Psoas muscle (tissue), 7 donors: ENCODE measurements at regions not wholly inside any gene's neighbourhood (a gene's known extent, or its start where the extent isn't known, plus 50 kb on each side); places are given as distances from the start of the nearest gene placed in this dataset.

Source experiments
- ATAC-seq, 4 donors: fragments of 200-7000 bp; cut with Tn5 transposase; one replicate each; pipeline ENCODE4 v1.9.1; 2020; ENCODE audit warnings: moderate library complexity in 3 of 4, mild to moderate bottlenecking in 2 of 4
- DNase-seq, 2 donors: peaks; one replicate each; pipeline ENCODE4 v3.0.0-alpha.2; 2020
- H3K27ac ChIP-seq: fragments of 200-600 bp; one replicate; pipeline ENCODE4 v1.8.0; 2022
- H3K27me3 ChIP-seq, 3 donors: fragments of 200-600 bp in 1 of 3; one replicate each; pipeline versions ENCODE4 v1.6.1 to v1.8.0; 2013 to 2022; ENCODE audit warnings: low read length in 2 of 3, mild to moderate bottlenecking in 2 of 3, moderate library complexity in 1 of 3; ENCODE audit not compliant: insufficient read depth in 3 of 3
- H3K36me3 ChIP-seq, 2 donors: fragments of 200-600 bp in 1 of 2; one replicate each; pipeline versions ENCODE4 v1.6.1 to v1.8.0; 2013 to 2022; ENCODE audit warnings: low read depth in 1 of 2, mild to moderate bottlenecking in 1 of 2, moderate library complexity in 1 of 2; ENCODE audit not compliant: insufficient read depth in 1 of 2
- H3K4me1 ChIP-seq: fragments of 200-600 bp; one replicate; pipeline ENCODE4 v1.8.0; 2022
- H3K4me3 ChIP-seq: fragments of 200-600 bp; one replicate; pipeline ENCODE4 v1.8.0; 2022; ENCODE audit warnings: mild to moderate bottlenecking
- H3K9me3 ChIP-seq: fragments of 200-600 bp; one replicate; pipeline ENCODE4 v1.8.0; 2022
- WGBS, 3 donors: extraction: QIAGEN DNeasy Blood & Tissue Kit; methylation state at CpG; one replicate each; pipeline versions ENCODE4 v1.1.6 to v1.1.7; 2013; 5-methylcytosine and 5-hydroxymethylcytosine counted together
- intact Hi-C, 2 donors: fragments of 100-400 bp; cut with DNase I; formaldehyde crosslinking; loops; one replicate each; pipeline versions ENCODE4 v1.11.0 to v1.14.2; 2022
- TF ChIP-seq, protein P1 (sequence below): fragments of 200-600 bp; IDR thresholded peaks from one replicate; pipeline ENCODE4 v1.8.0; 2022; ENCODE audit warnings: antibody characterized with exemption
- donor health status: healthy with polysubstance abuse.
- donor health status: DM: no; HTN: no; CAD: no; lungs with moderate emphysema.
- donor health status: Bipolar disorder and iron deficiency.
- donor health status: healthy.
- donor health status: DM: yes; HTN: yes; CAD: no.
- donor health status: DM: no; HTN: no; CAD: no.
- donor health status: DM: yes; HTN: yes; CAD: no.

DNA sequence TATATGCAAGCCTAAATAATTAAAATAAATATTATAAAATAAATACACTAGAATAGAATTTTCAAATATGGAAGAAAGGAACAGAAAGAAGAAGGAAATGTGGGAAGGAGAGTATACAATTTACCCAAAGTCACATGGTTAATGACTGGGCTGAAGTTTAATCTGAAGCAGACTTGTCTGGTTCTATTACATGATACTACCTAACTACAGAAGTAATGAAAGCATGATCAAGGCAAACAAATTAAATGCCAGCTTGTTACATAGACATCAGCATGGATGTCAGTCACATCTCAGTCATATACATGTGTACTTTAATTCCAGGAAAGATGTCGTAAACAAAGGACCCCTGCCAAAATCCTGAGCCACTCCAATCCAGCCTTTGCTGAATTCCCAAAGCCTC is 1060.8 kb downstream of the CNTNAP5 start:
- Histone ChIP-seq H3K27me3 (no peaks in the 10 kb centered on the region), H3K4me3 (no peak overlapping the region), H3K36me3 (no peaks in the 10 kb centered on the region), H3K4me1 (no peaks in the 10 kb centered on the region), H3K27ac (no peak overlapping the region), H3K9me3 (no peaks in the 10 kb centered on the region)
- TF ChIP-seq, protein P1, sequence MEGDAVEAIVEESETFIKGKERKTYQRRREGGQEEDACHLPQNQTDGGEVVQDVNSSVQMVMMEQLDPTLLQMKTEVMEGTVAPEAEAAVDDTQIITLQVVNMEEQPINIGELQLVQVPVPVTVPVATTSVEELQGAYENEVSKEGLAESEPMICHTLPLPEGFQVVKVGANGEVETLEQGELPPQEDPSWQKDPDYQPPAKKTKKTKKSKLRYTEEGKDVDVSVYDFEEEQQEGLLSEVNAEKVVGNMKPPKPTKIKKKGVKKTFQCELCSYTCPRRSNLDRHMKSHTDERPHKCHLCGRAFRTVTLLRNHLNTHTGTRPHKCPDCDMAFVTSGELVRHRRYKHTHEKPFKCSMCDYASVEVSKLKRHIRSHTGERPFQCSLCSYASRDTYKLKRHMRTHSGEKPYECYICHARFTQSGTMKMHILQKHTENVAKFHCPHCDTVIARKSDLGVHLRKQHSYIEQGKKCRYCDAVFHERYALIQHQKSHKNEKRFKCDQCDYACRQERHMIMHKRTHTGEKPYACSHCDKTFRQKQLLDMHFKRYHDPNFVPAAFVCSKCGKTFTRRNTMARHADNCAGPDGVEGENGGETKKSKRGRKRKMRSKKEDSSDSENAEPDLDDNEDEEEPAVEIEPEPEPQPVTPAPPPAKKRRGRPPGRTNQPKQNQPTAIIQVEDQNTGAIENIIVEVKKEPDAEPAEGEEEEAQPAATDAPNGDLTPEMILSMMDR, result no peak
- DNase-seq, result no peak
- 77 to 90% (median 79%) methylated on average over 1 of the region's 1 CpG for WGBS, 3 donors
- ATAC-seq, result no peak
- intact Hi-C loops, result no loop called here

DNA sequence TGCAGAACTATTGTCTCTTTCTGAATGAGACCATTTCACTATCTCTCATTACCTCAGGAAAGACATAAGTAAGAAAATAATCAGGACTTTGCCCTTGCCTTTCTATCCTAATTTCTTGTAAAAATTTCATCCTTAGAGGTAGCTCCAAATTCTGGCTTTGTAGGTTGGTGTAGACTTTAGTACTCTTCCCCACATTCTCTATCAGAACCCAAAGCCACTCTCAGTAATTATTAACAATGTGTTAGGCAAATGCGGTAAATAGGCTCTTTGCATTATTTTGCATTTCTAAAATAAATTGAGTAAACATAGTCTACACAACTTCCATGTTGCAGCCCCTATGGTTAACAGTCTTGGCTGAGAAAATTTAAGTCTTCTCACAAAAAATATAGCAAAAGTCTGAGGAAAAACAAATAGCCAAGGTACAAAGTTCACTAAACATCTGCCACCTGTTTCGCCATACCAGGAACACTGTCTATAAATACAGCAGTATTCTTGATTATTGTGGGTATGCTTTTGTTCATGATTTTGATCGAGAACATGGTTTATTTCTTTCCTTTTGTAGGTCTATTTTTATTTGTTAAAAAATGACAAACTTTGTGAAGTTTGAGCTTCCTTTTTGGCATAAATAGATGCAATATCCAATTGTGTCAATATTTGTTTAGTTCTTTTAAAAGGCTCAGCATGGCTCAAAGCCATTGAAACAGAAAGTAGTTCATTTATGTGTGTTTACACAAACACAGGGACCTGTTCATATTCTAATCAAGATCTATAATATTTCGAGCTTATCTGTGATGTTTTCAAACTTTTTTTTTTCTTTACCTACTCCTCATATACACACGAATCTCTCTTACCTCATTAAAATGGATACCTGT is 1061.5 kb downstream of the CNTNAP5 start:
- 68 to 74% (median 73%) methylated on average over 5 of the region's 5 CpGs for WGBS, 3 donors
- ATAC-seq (no peak), DNase-seq (no peak)
- no peak overlapping the region for H3K27ac ChIP-seq
- H3K36me3 ChIP-seq, result no peaks in the 10 kb centered on the region
- intact Hi-C loops, result no loop called here
- no peak overlapping the region for H3K4me3 ChIP-seq
- H3K27me3 ChIP-seq, result no peaks in the 10 kb centered on the region
- TF ChIP-seq, protein P1, result no peak
- H3K9me3 ChIP-seq, result no peaks in the 10 kb centered on the region
- H3K4me1 ChIP-seq, result no peaks in the 10 kb centered on the region

- Histone ChIP-seq H3K27ac (no peak overlapping the region), H3K9me3 (no peaks in the 10 kb centered on the region), H3K4me3 (no peak overlapping the region), H3K4me1 (no peaks in the 10 kb centered on the region), H3K36me3 (no peaks in the 10 kb centered on the region), H3K27me3 (no peaks in the 10 kb centered on the region)
- ATAC-seq (no peak), DNase-seq (no peak)
- 65 to 69% (median 69%) methylated on average over 4 of the region's 4 CpGs for WGBS, 3 donors
- TF ChIP-seq, protein P1, result no peak
- intact Hi-C loops, result no loop called here
These were observed 1067.4 kb downstream of the CNTNAP5 start for GRCh38 chr2:125092276-125093009.

- Histone ChIP-seq H3K9me3 (no peaks in the 10 kb centered on the region), H3K27me3 (no peaks in the 10 kb centered on the region), H3K4me1 (no peaks in the 10 kb centered on the region), H3K4me3 (no peak overlapping the region), H3K36me3 (no peaks in the 10 kb centered on the region), H3K27ac (no peak overlapping the region)
- ATAC-seq (no peak), DNase-seq (no peak)
- TF ChIP-seq, protein P1, result no peak
- intact Hi-C loops, result no loop called here
These were observed 1070.7 kb downstream of the CNTNAP5 start for GRCh38 chr2:125095826-125096225.
